Chondrocyte (in vitro differentiated cells): ENCODE measurements at regions not wholly inside any gene's neighbourhood (a gene's known extent, or its start where the extent isn't known, plus 50 kb on each side); places are given as distances from the start of the nearest gene placed in this dataset.

ENCODE experiments used
- DNase-seq: peaks from one replicate; pipeline ENCODE4 v3.0.0; 2021; ENCODE audit warnings: mixed read lengths, low spot score
- H3K27ac Mint-ChIP-seq: one replicate; pipeline ENCODE4 v1.8.0; 2021; ENCODE audit warnings: mild to moderate bottlenecking, moderate library complexity, mixed read lengths; ENCODE audit not compliant: unreplicated experiment
- H3K27me3 Mint-ChIP-seq: 2 replicates; pipeline ENCODE4 v1.8.0; 2021; ENCODE audit warnings: low read depth, mixed read lengths
- H3K36me3 Mint-ChIP-seq: 2 replicates; pipeline ENCODE4 v1.8.0; 2021; ENCODE audit warnings: low read depth, mixed read lengths
- H3K4me1 Mint-ChIP-seq: 2 replicates; pipeline ENCODE4 v1.8.0; 2021; ENCODE audit warnings: low read depth, mild to moderate bottlenecking, mixed read lengths
- H3K4me3 Mint-ChIP-seq: one replicate; pipeline ENCODE4 v1.8.0; 2021; ENCODE audit warnings: mild to moderate bottlenecking, moderate library complexity, mixed read lengths; ENCODE audit not compliant: unreplicated experiment
- H3K9me3 Mint-ChIP-seq: 2 replicates; pipeline ENCODE4 v1.8.0; 2021; ENCODE audit warnings: low read depth, mixed read lengths
- CTCF ChIP-seq: fragments of 200-600 bp; sonication (generic); IDR thresholded peaks from 2 replicates; pipeline ENCODE4 v1.5.0; 2021; ENCODE audit warnings: antibody characterized with exemption, mild to moderate bottlenecking, moderate library complexity

- H3K27me3 Mint-ChIP-seq = no peaks in the 10 kb centered on the region
- no peaks in the 10 kb centered on the region for H3K9me3 Mint-ChIP-seq
- peaks cover 10% of the 10 kb centered on the region for H3K4me1 Mint-ChIP-seq
- H3K4me3 Mint-ChIP-seq = no peak overlapping the region
- TF ChIP-seq CTCF = no peak
- DNase-seq = no peak
- H3K36me3 Mint-ChIP-seq = no peaks in the 10 kb centered on the region
- H3K27ac Mint-ChIP-seq = no peak overlapping the region
These were observed 867.2 kb downstream of the CDH11 start for GRCh38 chr16:64254443-64255367.

GRCh38 chr16:64253525-64253924 lies 868.3 kb downstream of the CDH11 start:
- Mint-ChIP-seq H3K9me3 (no peaks in the 10 kb centered on the region), H3K27me3 (no peaks in the 10 kb centered on the region), H3K4me1 (peaks cover 10% of the 10 kb centered on the region), H3K36me3 (no peaks in the 10 kb centered on the region), H3K27ac (no peak overlapping the region), H3K4me3 (no peak overlapping the region)
- no peak for TF ChIP-seq CTCF
- DNase-seq = no peak

GRCh38 chr16:64253096-64253495 lies 868.8 kb downstream of the CDH11 start:
- H3K4me1 Mint-ChIP-seq = peaks cover 10% of the 10 kb centered on the region
- H3K27me3 Mint-ChIP-seq = no peaks in the 10 kb centered on the region
- no peak overlapping the region for H3K4me3 Mint-ChIP-seq
- no peak for TF ChIP-seq CTCF
- H3K27ac Mint-ChIP-seq = no peak overlapping the region
- DNase-seq = no peak
- no peaks in the 10 kb centered on the region for H3K9me3 Mint-ChIP-seq
- H3K36me3 Mint-ChIP-seq = no peaks in the 10 kb centered on the region

GRCh38 chr16:64251742-64252141 lies 870.1 kb downstream of the CDH11 start:
- H3K4me1 Mint-ChIP-seq = peaks cover 2% of the 10 kb centered on the region
- no peaks in the 10 kb centered on the region for H3K27me3 Mint-ChIP-seq
- DNase-seq = no peak
- no peak for TF ChIP-seq CTCF
- H3K36me3 Mint-ChIP-seq = no peaks in the 10 kb centered on the region
- no peak overlapping the region for H3K27ac Mint-ChIP-seq
- H3K9me3 Mint-ChIP-seq = no peaks in the 10 kb centered on the region
- H3K4me3 Mint-ChIP-seq = no peak overlapping the region

GRCh38 chr16:64250866-64251265 lies 871.0 kb downstream of the CDH11 start:
- H3K4me3 Mint-ChIP-seq = no peak overlapping the region
- H3K36me3 Mint-ChIP-seq = no peaks in the 10 kb centered on the region
- H3K9me3 Mint-ChIP-seq = no peaks in the 10 kb centered on the region
- no peak overlapping the region for H3K27ac Mint-ChIP-seq
- peaks cover 2% of the 10 kb centered on the region for H3K4me1 Mint-ChIP-seq
- DNase-seq = no peak
- no peak for TF ChIP-seq CTCF
- H3K27me3 Mint-ChIP-seq = no peaks in the 10 kb centered on the region
